Neutrophil (primary cell): ENCODE measurements at regions not wholly inside any gene's neighbourhood (a gene's known extent, or its start where the extent isn't known, plus 50 kb on each side); places are given as distances from the start of the nearest gene placed in this dataset.

Experiments
- H3K27ac ChIP-seq: fragments of 200-600 bp; sonication (generic); 2 replicates; pipeline ENCODE4 v1.5.1; 2016; ENCODE audit warnings: mild to moderate bottlenecking, moderate library complexity
- H3K27me3 ChIP-seq: fragments of 200-600 bp; sonication (generic); 2 replicates; pipeline ENCODE4 v1.6.0; 2016; ENCODE audit warnings: mild to moderate bottlenecking
- H3K36me3 ChIP-seq: fragments of 200-600 bp; sonication (generic); 2 replicates; pipeline ENCODE4 v1.5.1; 2017
- H3K4me1 ChIP-seq, 2 experiments: fragments of 200-600 bp in 1 of 2; sonication (generic) in 1 of 2; 1 replicate in 1 of 2; 2 replicates in 1 of 2; pipeline versions ENCODE4 v1.5.1 to v1.6.1; 2013 to 2016; ENCODE audit warnings: low read depth in 1 of 2, low read length in 1 of 2, mild to moderate bottlenecking in 1 of 2, moderate library complexity in 1 of 2; ENCODE audit not compliant: control insufficient read depth in 1 of 2, insufficient read depth in 1 of 2
- H3K4me3 ChIP-seq, 2 experiments: fragments of 200-600 bp in 1 of 2; sonication (generic) in 1 of 2; 1 replicate in 1 of 2; 2 replicates in 1 of 2; pipeline ENCODE4 v1.5.1; 2013 to 2016; ENCODE audit warnings: low read depth in 1 of 2, low read length in 1 of 2, mild to moderate bottlenecking in 1 of 2, moderate library complexity in 1 of 2
- H3K9me3 ChIP-seq: fragments of 200-600 bp; sonication (generic); 2 replicates; pipeline ENCODE4 v1.5.1; 2016
- TF ChIP-seq, protein P1 (sequence below): fragments of 200-600 bp; sonication (generic); IDR thresholded peaks from 2 replicates; pipeline ENCODE4 v1.5.1; 2016; ENCODE audit warnings: antibody characterized with exemption

DNA sequence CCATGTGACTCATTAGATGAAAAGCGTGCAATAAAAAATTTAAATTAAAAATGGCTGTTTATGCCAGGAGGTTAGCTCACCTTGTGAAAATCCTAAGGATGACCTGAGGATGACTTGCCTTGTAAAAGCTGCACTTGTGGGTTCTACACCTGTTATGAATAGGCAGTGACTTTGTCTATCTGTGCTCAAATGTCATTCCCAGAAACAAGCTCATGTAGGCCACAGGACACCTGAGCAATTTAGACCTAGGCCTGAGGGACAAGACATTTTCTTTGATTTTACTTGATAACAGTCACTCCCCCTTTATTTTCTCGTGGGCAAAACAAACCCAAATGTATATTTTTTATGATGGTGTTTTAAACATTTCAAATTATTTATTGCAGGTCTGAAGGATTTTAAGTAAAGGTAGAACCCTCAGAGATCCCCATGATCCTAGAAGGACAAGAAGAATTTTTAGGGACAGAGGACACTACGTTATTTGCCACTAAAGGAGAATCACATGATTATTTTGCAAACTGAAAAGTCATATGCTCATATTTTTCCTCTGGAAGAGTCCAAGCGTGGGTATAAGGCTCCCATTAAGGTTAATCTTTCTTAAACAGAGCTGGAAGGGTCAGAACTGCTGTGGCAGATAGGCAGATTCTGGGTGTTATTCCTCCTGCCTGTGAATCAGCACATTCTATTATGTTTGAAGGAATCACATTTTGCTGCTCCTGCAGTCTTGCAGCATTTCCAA, 277.5 kb upstream of the MAN1A1 start:
- Histone ChIP-seq H3K27ac (no peak overlapping the region), H3K27me3 (no peaks in the 10 kb centered on the region), H3K9me3 (no peaks in the 10 kb centered on the region), H3K4me3 (no peak overlapping the region), H3K36me3 (no peaks in the 10 kb centered on the region), H3K4me1 (no peaks in the 10 kb centered on the region)
- TF ChIP-seq, protein P1, sequence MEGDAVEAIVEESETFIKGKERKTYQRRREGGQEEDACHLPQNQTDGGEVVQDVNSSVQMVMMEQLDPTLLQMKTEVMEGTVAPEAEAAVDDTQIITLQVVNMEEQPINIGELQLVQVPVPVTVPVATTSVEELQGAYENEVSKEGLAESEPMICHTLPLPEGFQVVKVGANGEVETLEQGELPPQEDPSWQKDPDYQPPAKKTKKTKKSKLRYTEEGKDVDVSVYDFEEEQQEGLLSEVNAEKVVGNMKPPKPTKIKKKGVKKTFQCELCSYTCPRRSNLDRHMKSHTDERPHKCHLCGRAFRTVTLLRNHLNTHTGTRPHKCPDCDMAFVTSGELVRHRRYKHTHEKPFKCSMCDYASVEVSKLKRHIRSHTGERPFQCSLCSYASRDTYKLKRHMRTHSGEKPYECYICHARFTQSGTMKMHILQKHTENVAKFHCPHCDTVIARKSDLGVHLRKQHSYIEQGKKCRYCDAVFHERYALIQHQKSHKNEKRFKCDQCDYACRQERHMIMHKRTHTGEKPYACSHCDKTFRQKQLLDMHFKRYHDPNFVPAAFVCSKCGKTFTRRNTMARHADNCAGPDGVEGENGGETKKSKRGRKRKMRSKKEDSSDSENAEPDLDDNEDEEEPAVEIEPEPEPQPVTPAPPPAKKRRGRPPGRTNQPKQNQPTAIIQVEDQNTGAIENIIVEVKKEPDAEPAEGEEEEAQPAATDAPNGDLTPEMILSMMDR, result no peak

DNA sequence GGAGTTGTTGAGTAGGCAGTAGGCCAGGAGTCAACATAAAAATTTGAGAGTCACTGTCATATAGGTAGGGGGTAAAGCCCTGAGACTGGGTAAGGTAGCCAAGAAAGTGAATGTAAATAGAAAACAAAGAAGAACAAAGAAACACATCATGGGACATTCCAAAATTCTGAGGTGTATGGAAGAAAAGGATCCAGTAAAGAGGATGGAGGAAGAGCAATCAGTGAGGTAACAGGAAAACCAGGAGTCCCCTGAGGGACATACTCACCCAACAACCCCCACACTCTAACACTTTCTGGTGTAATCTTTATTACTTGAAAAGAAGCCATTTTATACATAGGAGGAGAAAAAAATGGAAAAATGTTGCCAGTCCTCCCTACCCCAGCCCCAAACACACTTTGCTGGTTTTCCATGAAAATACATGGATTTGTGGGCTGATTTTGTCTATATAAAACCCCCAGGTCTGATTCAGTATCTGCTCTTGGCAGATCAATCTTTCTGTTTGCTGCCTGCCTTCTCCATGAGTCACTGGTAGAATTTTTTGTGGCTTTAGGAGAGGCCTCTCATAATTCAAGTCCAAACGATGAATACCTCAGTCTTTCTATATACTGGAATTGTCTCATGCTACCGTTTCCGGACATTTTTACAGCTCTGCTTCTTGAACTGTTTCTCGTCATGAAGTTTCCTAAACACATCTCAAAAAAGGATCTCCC, 271.4 kb upstream of the MAN1A1 start:
- no peak overlapping the region for H3K4me3 ChIP-seq

GRCh38 chr6:119614138-119614537, 264.6 kb upstream of the MAN1A1 start:
- TF ChIP-seq, protein P1, result no peak
- Histone ChIP-seq H3K36me3 (no peaks in the 10 kb centered on the region), H3K9me3 (no peaks in the 10 kb centered on the region), H3K27ac (no peak overlapping the region), H3K4me3 (no peak overlapping the region), H3K4me1 (no peaks in the 10 kb centered on the region), H3K27me3 (no peaks in the 10 kb centered on the region)

More for the DNA sequence above, 271.4 kb upstream of the MAN1A1 start:
- TF ChIP-seq, protein P1, result no peak
- Histone ChIP-seq H3K4me1 (no peaks in the 10 kb centered on the region), H3K27me3 (no peaks in the 10 kb centered on the region), H3K27ac (no peak overlapping the region), H3K36me3 (no peaks in the 10 kb centered on the region), H3K9me3 (no peaks in the 10 kb centered on the region)

- H3K4me3 ChIP-seq, result no peak overlapping the region
- no peaks in the 10 kb centered on the region for H3K9me3 ChIP-seq
- no peaks in the 10 kb centered on the region for H3K4me1 ChIP-seq
- H3K36me3 ChIP-seq, result no peaks in the 10 kb centered on the region
- TF ChIP-seq, protein P1, result no peak
- no peaks in the 10 kb centered on the region for H3K27me3 ChIP-seq
- H3K27ac ChIP-seq, result no peak overlapping the region
Observed at GRCh38 chr6:119612911-119613381, 263.4 kb upstream of the MAN1A1 start.

GRCh38 chr6:119612176-119612891, 262.8 kb upstream of the MAN1A1 start:
- H3K36me3 ChIP-seq, result no peaks in the 10 kb centered on the region
- no peak overlapping the region for H3K4me3 ChIP-seq
- H3K27ac ChIP-seq, result no peak overlapping the region
- TF ChIP-seq, protein P1, result no peak
- H3K27me3 ChIP-seq, result no peaks in the 10 kb centered on the region
- H3K4me1 ChIP-seq, result no peaks in the 10 kb centered on the region
- H3K9me3 ChIP-seq, result no peaks in the 10 kb centered on the region
